Endothelial cell of umbilical vein (primary cell): ENCODE measurements at regions not wholly inside any gene's neighbourhood (a gene's known extent, or its start where the extent isn't known, plus 50 kb on each side); places are given as distances from the start of the nearest gene placed in this dataset.

Source experiments
- BruUV-seq: library from RNA; stranded (reverse); fragments of 400-500 nt; replicated peaks from 2 replicates; lab custom pipeline; 2021; lab: Mats Ljungman, UMichigan
- CTCF ChIA-PET: fragments of 300-600, 350-600 bp; sonication (Branson Sonifier 250); formaldehyde crosslinking; loops from one replicate; lab custom pipeline; 2021; ENCODE audit warnings: antibody characterized with exemption, inconsistent platforms; lab: Charles Lee
- POLR2A ChIA-PET: fragments of 300-600, 350-600 bp; sonication (Branson Sonifier 250); formaldehyde crosslinking; loops from one replicate; lab custom pipeline; 2021; ENCODE audit warnings: antibody characterized with exemption, inconsistent platforms; lab: Charles Lee
- DNase-seq: peaks from one replicate; pipeline ENCODE4 v3.0.0-alpha.2; 2011; ENCODE audit warnings: low read depth, low spot score
- FAIRE-seq: peaks from 2 replicates; lab custom pipeline; 2011; peaks lifted over from hg19 to GRCh38; lab: Jason Lieb, UNC
- H2AFZ ChIP-seq: 2 replicates; pipeline ENCODE4 v1.6.0; 2012; ENCODE audit warnings: low read depth, low read length, control low read depth, inconsistent platforms
- H3K27ac ChIP-seq: 2 replicates; pipeline ENCODE4 v1.5.1; 2011; ENCODE audit warnings: low read depth, mild to moderate bottlenecking, control low read depth, low read length, moderate library complexity; ENCODE audit not compliant: insufficient read depth
- H3K27me3 ChIP-seq, 2 experiments: 2 replicates each; pipeline versions ENCODE4 v1.6.0 to v1.6.1; 2011; ENCODE audit warnings: low read length in 2 of 2, mixed read lengths in 1 of 2; ENCODE audit not compliant: control insufficient read depth in 2 of 2, insufficient read depth in 2 of 2
- H3K36me3 ChIP-seq, 2 experiments: 2 replicates in 1 of 2; 3 replicates in 1 of 2; pipeline ENCODE4 v1.5.1; 2011; ENCODE audit warnings: low read length in 2 of 2, mild to moderate bottlenecking in 1 of 2, moderate library complexity in 1 of 2; ENCODE audit not compliant: control insufficient read depth in 2 of 2, insufficient read depth in 2 of 2; ENCODE audit errors: extremely low read depth in 1 of 2
- H3K4me1 ChIP-seq: 3 replicates; pipeline ENCODE4 v1.5.1; 2011; ENCODE audit warnings: mild to moderate bottlenecking, low read length; ENCODE audit not compliant: control insufficient read depth, insufficient read depth; ENCODE audit errors: extremely low read depth
- H3K4me2 ChIP-seq: 2 replicates; pipeline ENCODE4 v1.6.1; 2011; ENCODE audit warnings: low read length, control low read depth, mixed read lengths; ENCODE audit not compliant: insufficient read depth
- H3K4me3 ChIP-seq, 3 experiments: fragments of 200-600 bp in 1 of 3; sonication (generic), shearing (Covaris generic) in 1 of 3; replicated peaks in 1 of 3; 2 replicates each; pipeline ENCODE4 v1.5.1; 2011 to 2016; ENCODE audit warnings: control low read depth in 3 of 3, low read length in 3 of 3, mild to moderate bottlenecking in 2 of 3, inconsistent platforms in 1 of 3, low read depth in 1 of 3, moderate library complexity in 1 of 3; ENCODE audit not compliant: insufficient read depth in 1 of 3
- H3K79me2 ChIP-seq: 2 replicates; pipeline ENCODE4 v1.6.0; 2012; ENCODE audit warnings: low read length, inconsistent platforms; ENCODE audit not compliant: control insufficient read depth, insufficient read depth
- H3K9ac ChIP-seq: replicated peaks from 2 replicates; pipeline ENCODE3; 2011; ENCODE audit warnings: low read length, control low read depth; ENCODE audit not compliant: insufficient read depth; ENCODE audit errors: extremely low read depth
- H3K9me1 ChIP-seq: replicated peaks from 3 replicates; pipeline ENCODE4 v1.6.0; 2011; ENCODE audit warnings: mild to moderate bottlenecking, low read length; ENCODE audit not compliant: control insufficient read depth, insufficient read depth; ENCODE audit errors: extremely low read depth
- H3K9me3 ChIP-seq: replicated peaks from 2 replicates; pipeline ENCODE4 v1.5.1; 2012; ENCODE audit warnings: low read length, inconsistent platforms; ENCODE audit not compliant: control insufficient read depth, insufficient read depth
- H4K20me1 ChIP-seq: replicated peaks from 2 replicates; pipeline ENCODE3; 2011; ENCODE audit warnings: mild to moderate bottlenecking, low read length; ENCODE audit not compliant: control insufficient read depth, insufficient read depth; ENCODE audit errors: extremely low read depth
- EZH2 ChIP-seq: IDR thresholded peaks from 2 replicates; pipeline ENCODE4 v1.6.1; 2012; ENCODE audit warnings: borderline replicate concordance, low read depth, mild to moderate bottlenecking, moderate library complexity, low read length, inconsistent platforms; ENCODE audit not compliant: severe bottlenecking
- FOS ChIP-seq: IDR thresholded peaks from 2 replicates; pipeline ENCODE4 v1.6.1; 2011; ENCODE audit warnings: mild to moderate bottlenecking, low read length, moderate library complexity, borderline replicate concordance; ENCODE audit not compliant: insufficient read depth
- GATA2 ChIP-seq: IDR thresholded peaks from 2 replicates; pipeline ENCODE4 v1.7.0; 2011; ENCODE audit warnings: low read depth, mild to moderate bottlenecking, moderate library complexity, mixed read lengths, low read length; ENCODE audit not compliant: insufficient read length, insufficient read depth
- JUN ChIP-seq: IDR thresholded peaks from 2 replicates; pipeline ENCODE4 v1.6.1; 2011; ENCODE audit warnings: borderline replicate concordance, low read depth; ENCODE audit not compliant: insufficient read length, insufficient read depth
- MYC ChIP-seq: IDR thresholded peaks from one replicate; pipeline ENCODE4 v1.6.1; 2011; ENCODE audit warnings: mild to moderate bottlenecking, low read depth, low read length
- POLR2A ChIP-seq: IDR thresholded peaks from 2 replicates; pipeline ENCODE4 v1.6.1; 2012; ENCODE audit warnings: low read depth, mild to moderate bottlenecking, control low read depth, low read length
- POLR2AphosphoS5 ChIP-seq: IDR thresholded peaks from 2 replicates; pipeline ENCODE4 v1.6.1; 2012; ENCODE audit warnings: low read depth, mild to moderate bottlenecking, control low read depth, low read length, moderate library complexity; ENCODE audit not compliant: insufficient read depth
- dilution Hi-C: fragments of 300-500 bp; cut with MboI; formaldehyde crosslinking; loops from one replicate; pipeline ENCODE4 v1.15.0; 2019; ENCODE audit warnings: low sequenced_read_pairs; ENCODE audit not compliant: extremely low pct_ligation_motif_present
- intact Hi-C: fragments of 100-400 bp; cut with micrococcal nuclease; formaldehyde crosslinking; loops from one replicate; pipeline ENCODE4 v1.10.0; 2022
- TF ChIP-seq, protein P1 (sequence below): IDR thresholded peaks from 2 replicates; pipeline ENCODE4 v1.6.1; 2011; ENCODE audit not compliant: insufficient read depth, insufficient read length
- TF ChIP-seq, protein P2 (sequence below), 2 donors: IDR thresholded peaks; 1 replicate in 1 of 2; 2 replicates in 1 of 2; pipeline ENCODE4 v1.5.1; 2011; ENCODE audit warnings: low read length in 2 of 2, mild to moderate bottlenecking in 2 of 2, moderate library complexity in 2 of 2, control low read depth in 1 of 2, inconsistent platforms in 1 of 2, low read depth in 1 of 2; ENCODE audit not compliant: insufficient read depth in 1 of 2; ENCODE audit errors: extremely low read depth in 1 of 2

DNA sequence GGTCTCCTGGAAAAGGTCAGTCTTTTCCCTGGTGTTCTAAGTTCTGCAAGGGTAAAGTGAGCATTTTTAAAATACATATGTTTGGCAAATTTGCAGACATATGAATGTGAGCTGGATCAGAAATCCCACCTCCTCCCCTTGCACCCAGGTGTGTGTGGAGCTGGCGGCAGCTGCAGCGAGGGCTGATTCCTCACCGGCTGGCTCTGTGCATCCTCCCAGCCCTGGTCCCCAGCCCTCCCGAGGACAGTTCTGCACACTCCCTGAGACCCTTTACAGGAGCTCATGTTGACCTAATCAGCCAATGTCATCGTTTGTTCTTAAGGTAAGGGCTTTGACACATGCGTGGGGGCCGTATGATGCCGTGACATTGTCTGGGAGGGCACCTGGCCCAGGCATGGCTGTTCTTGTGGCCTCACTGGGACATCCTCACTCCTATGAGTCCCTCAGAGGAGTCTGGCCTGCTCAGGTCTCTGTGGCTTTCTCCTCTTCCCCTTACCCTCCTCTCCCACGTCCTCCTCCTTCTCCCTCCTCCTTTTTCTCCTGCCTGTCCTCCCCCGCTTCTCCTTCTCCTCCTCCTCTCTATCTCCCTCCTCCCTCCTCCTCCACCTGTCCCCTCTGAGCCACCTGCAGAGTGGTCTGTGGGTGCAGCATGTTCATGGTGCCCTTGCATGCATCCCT lies 289.2 kb upstream of the SFSWAP start:
- TF ChIP-seq MYC, result no peak
- TF ChIP-seq JUN, result no peak
- TF ChIP-seq EZH2, result no peak
- no TSS peak for BruUV-seq
- dilution Hi-C loops, result no loop called here
- ChIA-PET CTCF (no interaction called here), POLR2A (no interaction called here)
- Histone ChIP-seq H3K79me2 (no peaks in the 10 kb centered on the region), H3K4me3 (no peak overlapping the region), H3K9me3 (no peaks in the 10 kb centered on the region), H3K27me3 (no peaks in the 10 kb centered on the region), H4K20me1 (no peaks in the 10 kb centered on the region), H3K9ac (no peak overlapping the region), H3K4me2 (no peak overlapping the region), H3K9me1 (no peaks in the 10 kb centered on the region), H3K36me3 (no peaks in the 10 kb centered on the region), H3K4me1 (no peaks in the 10 kb centered on the region), H2AFZ (no peak overlapping the region), H3K27ac (no peak overlapping the region)
- DNase-seq, result no peak
- no peak for FAIRE-seq
- intact Hi-C loops, result no loop called here

DNA sequence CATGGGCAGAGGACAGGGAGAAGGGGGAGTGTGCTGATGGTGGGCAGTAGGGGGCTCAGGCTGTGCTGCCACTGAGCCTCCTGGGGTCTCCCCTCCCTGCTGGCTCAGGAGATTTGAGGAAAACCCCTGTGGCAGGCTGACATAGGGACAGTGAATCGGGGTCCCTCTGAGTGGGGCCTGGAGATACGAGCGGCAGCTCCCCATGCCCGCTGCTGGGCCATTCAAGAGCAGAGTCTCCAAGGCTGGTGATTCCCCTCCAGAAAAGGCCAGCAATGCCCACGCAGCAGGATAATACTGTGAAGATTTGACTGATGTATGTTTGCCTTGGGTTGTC lies 288.7 kb upstream of the SFSWAP start:
- Histone ChIP-seq H3K9me1 (no peaks in the 10 kb centered on the region), H2AFZ (no peak overlapping the region), H3K36me3 (no peaks in the 10 kb centered on the region), H3K4me1 (no peaks in the 10 kb centered on the region), H3K79me2 (no peaks in the 10 kb centered on the region), H3K27me3 (no peaks in the 10 kb centered on the region), H3K4me3 (no peak overlapping the region), H3K9me3 (no peaks in the 10 kb centered on the region), H3K4me2 (no peak overlapping the region), H3K9ac (no peak overlapping the region), H4K20me1 (no peaks in the 10 kb centered on the region), H3K27ac (no peak overlapping the region)
- dilution Hi-C loops (no loop called here), intact Hi-C loops (no loop called here)
- DNase-seq (no peak), FAIRE-seq (no peak)
- no TSS peak for BruUV-seq
- ChIA-PET CTCF (no interaction called here), POLR2A (no interaction called here)
- TF ChIP-seq POLR2AphosphoS5, result no peak
- no peak for TF ChIP-seq FOS
- TF ChIP-seq, protein P1, sequence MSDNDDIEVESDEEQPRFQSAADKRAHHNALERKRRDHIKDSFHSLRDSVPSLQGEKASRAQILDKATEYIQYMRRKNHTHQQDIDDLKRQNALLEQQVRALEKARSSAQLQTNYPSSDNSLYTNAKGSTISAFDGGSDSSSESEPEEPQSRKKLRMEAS, result no peak
- no peak for TF ChIP-seq JUN
- no peak for TF ChIP-seq POLR2A
- no peak for TF ChIP-seq MYC
- TF ChIP-seq EZH2, result no peak
- TF ChIP-seq, protein P2, sequence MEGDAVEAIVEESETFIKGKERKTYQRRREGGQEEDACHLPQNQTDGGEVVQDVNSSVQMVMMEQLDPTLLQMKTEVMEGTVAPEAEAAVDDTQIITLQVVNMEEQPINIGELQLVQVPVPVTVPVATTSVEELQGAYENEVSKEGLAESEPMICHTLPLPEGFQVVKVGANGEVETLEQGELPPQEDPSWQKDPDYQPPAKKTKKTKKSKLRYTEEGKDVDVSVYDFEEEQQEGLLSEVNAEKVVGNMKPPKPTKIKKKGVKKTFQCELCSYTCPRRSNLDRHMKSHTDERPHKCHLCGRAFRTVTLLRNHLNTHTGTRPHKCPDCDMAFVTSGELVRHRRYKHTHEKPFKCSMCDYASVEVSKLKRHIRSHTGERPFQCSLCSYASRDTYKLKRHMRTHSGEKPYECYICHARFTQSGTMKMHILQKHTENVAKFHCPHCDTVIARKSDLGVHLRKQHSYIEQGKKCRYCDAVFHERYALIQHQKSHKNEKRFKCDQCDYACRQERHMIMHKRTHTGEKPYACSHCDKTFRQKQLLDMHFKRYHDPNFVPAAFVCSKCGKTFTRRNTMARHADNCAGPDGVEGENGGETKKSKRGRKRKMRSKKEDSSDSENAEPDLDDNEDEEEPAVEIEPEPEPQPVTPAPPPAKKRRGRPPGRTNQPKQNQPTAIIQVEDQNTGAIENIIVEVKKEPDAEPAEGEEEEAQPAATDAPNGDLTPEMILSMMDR (IDR thresholded peaks at IDR 0.05; ENCODE audit: extremely low read depth in 1 of 2, insufficient read depth in 1 of 2, low read depth in 1 of 2, low read length in 2 of 2), result no peak
- TF ChIP-seq GATA2, result no peak
